ENCODE measurements at regions not wholly inside any gene's neighbourhood (a gene's known extent, or its start where the extent isn't known, plus 50 kb on each side); places are given as distances from the start of the nearest gene placed in this dataset.

DNA sequence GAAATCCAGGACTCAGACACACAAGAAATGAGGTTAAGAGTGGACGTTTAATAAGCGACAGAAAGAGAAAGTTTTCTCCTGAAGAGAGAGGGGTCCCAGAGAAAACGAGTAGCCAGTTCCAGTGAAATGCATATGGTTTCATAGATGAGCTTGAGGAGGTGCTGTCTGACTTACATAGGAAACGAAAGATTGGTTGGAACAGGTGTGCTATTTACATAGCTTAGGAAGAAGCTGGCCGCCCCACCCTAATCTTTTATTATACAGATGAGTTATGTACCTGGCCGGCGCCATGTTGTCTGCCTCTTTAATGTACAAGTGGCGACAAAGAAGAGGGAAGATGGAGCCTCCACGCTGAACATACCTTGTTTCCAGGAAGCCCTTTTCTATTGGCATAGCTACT lies 223.0 kb downstream of the SLC6A15 start:
- no peak overlapping the region for H3K27ac ChIP-seq
- TF ChIP-seq, protein P1, sequence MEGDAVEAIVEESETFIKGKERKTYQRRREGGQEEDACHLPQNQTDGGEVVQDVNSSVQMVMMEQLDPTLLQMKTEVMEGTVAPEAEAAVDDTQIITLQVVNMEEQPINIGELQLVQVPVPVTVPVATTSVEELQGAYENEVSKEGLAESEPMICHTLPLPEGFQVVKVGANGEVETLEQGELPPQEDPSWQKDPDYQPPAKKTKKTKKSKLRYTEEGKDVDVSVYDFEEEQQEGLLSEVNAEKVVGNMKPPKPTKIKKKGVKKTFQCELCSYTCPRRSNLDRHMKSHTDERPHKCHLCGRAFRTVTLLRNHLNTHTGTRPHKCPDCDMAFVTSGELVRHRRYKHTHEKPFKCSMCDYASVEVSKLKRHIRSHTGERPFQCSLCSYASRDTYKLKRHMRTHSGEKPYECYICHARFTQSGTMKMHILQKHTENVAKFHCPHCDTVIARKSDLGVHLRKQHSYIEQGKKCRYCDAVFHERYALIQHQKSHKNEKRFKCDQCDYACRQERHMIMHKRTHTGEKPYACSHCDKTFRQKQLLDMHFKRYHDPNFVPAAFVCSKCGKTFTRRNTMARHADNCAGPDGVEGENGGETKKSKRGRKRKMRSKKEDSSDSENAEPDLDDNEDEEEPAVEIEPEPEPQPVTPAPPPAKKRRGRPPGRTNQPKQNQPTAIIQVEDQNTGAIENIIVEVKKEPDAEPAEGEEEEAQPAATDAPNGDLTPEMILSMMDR (conservative IDR thresholded peaks at IDR 0.05), result no peak

GRCh38 chr12:84685379-84685778 lies 227.2 kb downstream of the SLC6A15 start:
- H3K27ac ChIP-seq, result no peak overlapping the region
- TF ChIP-seq, protein P1 (conservative IDR thresholded peaks at IDR 0.05), result no peak

GRCh38 chr12:84676787-84677186 lies 235.8 kb downstream of the SLC6A15 start:
- TF ChIP-seq, protein P1 (conservative IDR thresholded peaks at IDR 0.05), result no peak
- no peak overlapping the region for H3K27ac ChIP-seq

- TF ChIP-seq, protein P1 (conservative IDR thresholded peaks at IDR 0.05), result no peak
Observed at GRCh38 chr12:84661786-84662185, 250.8 kb downstream of the SLC6A15 start.

DNA sequence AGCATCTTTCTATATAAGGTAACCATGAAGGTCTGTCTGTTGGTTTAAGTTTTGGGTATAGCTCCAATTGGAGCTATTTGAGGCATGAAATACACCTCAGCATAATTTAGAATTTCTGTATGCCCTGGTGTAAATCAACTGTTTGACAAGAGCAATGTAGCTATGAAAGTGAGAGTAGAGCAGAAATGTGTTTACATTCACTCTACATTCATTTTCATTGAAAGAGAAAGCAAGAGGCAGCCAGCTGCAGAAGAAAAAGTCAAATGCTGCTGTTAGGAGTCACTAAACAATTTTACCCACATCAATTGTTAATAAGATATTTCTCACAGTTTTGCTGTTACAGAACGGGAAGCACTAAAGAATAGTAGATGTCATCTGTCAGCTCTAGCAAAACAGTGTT lies 252.5 kb downstream of the SLC6A15 start:
- TF ChIP-seq, protein P1 (conservative IDR thresholded peaks at IDR 0.05), result no peak
- H3K27ac ChIP-seq, result no peak overlapping the region

More at GRCh38 chr12:84661786-84662185, 250.8 kb downstream of the SLC6A15 start:
- no peak overlapping the region for H3K27ac ChIP-seq

GRCh38 chr12:84658877-84659276 lies 253.7 kb downstream of the SLC6A15 start:
- TF ChIP-seq, protein P1 (conservative IDR thresholded peaks at IDR 0.05), result no peak
- H3K27ac ChIP-seq, result no peak overlapping the region

GRCh38 chr12:84656705-84657104 lies 255.9 kb downstream of the SLC6A15 start:
- H3K27ac ChIP-seq, result no peak overlapping the region
- TF ChIP-seq, protein P1 (conservative IDR thresholded peaks at IDR 0.05), result no peak

All from VCaP (cell line).